HepG2 (cell line): ENCODE measurements at regions not wholly inside any gene's neighbourhood (a gene's known extent, or its start where the extent isn't known, plus 50 kb on each side); places are given as distances from the start of the nearest gene placed in this dataset.
A peak's percentile ranks its signal among the peaks of the same experiment; 100 is the strongest.

Source experiments
- ARID2 ChIP-seq: sonication (generic); formaldehyde crosslinking; IDR thresholded peaks from 2 replicates; pipeline ENCODE4 v1.8.1; 2022; ENCODE audit warnings: mild to moderate bottlenecking, missing genetic modification reagents, borderline replicate concordance
- BRF2 ChIP-seq: sonication (generic); formaldehyde crosslinking; IDR thresholded peaks from 2 replicates; pipeline ENCODE4 v1.8.1; 2022; ENCODE audit warnings: mild to moderate bottlenecking, missing genetic modification reagents
- CREM ChIP-seq, 2 experiments: sonication (generic) in 1 of 2; formaldehyde crosslinking in 1 of 2; IDR thresholded peaks; 2 replicates each; pipeline versions ENCODE4 v1.4.0 to v1.6.1; 2016 to 2020; ENCODE audit warnings: antibody characterized with exemption in 1 of 2, mild to moderate bottlenecking in 1 of 2, missing genetic modification reagents in 1 of 2
- EHMT2 ChIP-seq: fragments of 200-600 bp; sonication (generic); IDR thresholded peaks from 2 replicates; pipeline ENCODE4 v1.7.0; 2017; ENCODE audit warnings: antibody characterized with exemption, low read depth, low read length, borderline replicate concordance
- NCOR1 ChIP-seq: fragments of 200-600 bp; sonication (generic); IDR thresholded peaks from 2 replicates; pipeline ENCODE4 v1.7.0; 2017; ENCODE audit warnings: antibody characterized with exemption, low read length, borderline replicate concordance
- SAFB2 ChIP-seq: sonication (generic); formaldehyde crosslinking; IDR thresholded peaks from 2 replicates; pipeline ENCODE4 v1.5.1; 2020; ENCODE audit warnings: missing genetic modification reagents, low read depth, mild to moderate bottlenecking, borderline replicate concordance
- SETDB1 ChIP-seq: sonication (generic); formaldehyde crosslinking; IDR thresholded peaks from 2 replicates; pipeline ENCODE4 v1.5.1; 2020; ENCODE audit warnings: missing genetic modification reagents, mild to moderate bottlenecking, borderline replicate concordance
- SMC3 ChIP-seq: IDR thresholded peaks from 2 replicates; pipeline ENCODE4 v1.6.1; 2011; ENCODE audit warnings: low read length, improper control_type of control experiment
- ZC3H13 ChIP-seq: sonication (generic); formaldehyde crosslinking; IDR thresholded peaks from 2 replicates; pipeline ENCODE4 v1.8.1; 2023; ENCODE audit warnings: mild to moderate bottlenecking, missing genetic modification reagents, moderate library complexity
- ZC3H4 ChIP-seq: sonication (generic); formaldehyde crosslinking; IDR thresholded peaks from 2 replicates; pipeline ENCODE4 v1.4.0; 2020; ENCODE audit warnings: missing genetic modification reagents, borderline replicate concordance
- ZKSCAN8 ChIP-seq: IDR thresholded peaks from 2 replicates; pipeline ENCODE4 v1.6.1; 2016; ENCODE audit warnings: borderline replicate concordance, missing genetic modification reagents, missing compliant biosample characterization
- ZNF225 ChIP-seq: sonication (generic); formaldehyde crosslinking; IDR thresholded peaks from 2 replicates; pipeline ENCODE4 v1.4.0; 2020; ENCODE audit warnings: mild to moderate bottlenecking, missing genetic modification reagents
- ZNF296 ChIP-seq: sonication (generic); formaldehyde crosslinking; conservative IDR thresholded peaks from 2 replicates; pipeline ENCODE4 v1.5.0; 2020; ENCODE audit warnings: mild to moderate bottlenecking, missing genetic modification reagents
- ZNF44 ChIP-seq: sonication (generic); formaldehyde crosslinking; IDR thresholded peaks from 2 replicates; pipeline ENCODE4 v1.5.1; 2020; ENCODE audit warnings: mild to moderate bottlenecking, missing genetic modification reagents
- ZNF550 ChIP-seq: sonication (generic); formaldehyde crosslinking; IDR thresholded peaks from 2 replicates; pipeline ENCODE4 v1.4.0; 2020; ENCODE audit warnings: mild to moderate bottlenecking, missing genetic modification reagents, borderline replicate concordance
- ZNF556 ChIP-seq: sonication (generic); formaldehyde crosslinking; IDR thresholded peaks from 2 replicates; pipeline ENCODE4 v1.4.0; 2020; ENCODE audit warnings: mild to moderate bottlenecking, missing genetic modification reagents, borderline replicate concordance
- ZNF674 ChIP-seq: sonication (generic); formaldehyde crosslinking; IDR thresholded peaks from 2 replicates; pipeline ENCODE4 v1.5.0; 2020; ENCODE audit warnings: low read depth, mild to moderate bottlenecking, missing genetic modification reagents
- ZNF83 ChIP-seq: sonication (generic); formaldehyde crosslinking; IDR thresholded peaks from 2 replicates; pipeline ENCODE4 v1.4.0; 2020; ENCODE audit warnings: missing genetic modification reagents, mild to moderate bottlenecking, borderline replicate concordance
- ZNF841 ChIP-seq: sonication (generic); formaldehyde crosslinking; IDR thresholded peaks from 2 replicates; pipeline ENCODE4 v1.8.1; 2023; ENCODE audit warnings: missing genetic modification reagents, borderline replicate concordance
- TF ChIP-seq, protein P1 (sequence below): sonication (generic); formaldehyde crosslinking; IDR thresholded peaks from 2 replicates; pipeline ENCODE4 v1.4.0; 2020; ENCODE audit warnings: low read depth, missing genetic modification reagents

DNA sequence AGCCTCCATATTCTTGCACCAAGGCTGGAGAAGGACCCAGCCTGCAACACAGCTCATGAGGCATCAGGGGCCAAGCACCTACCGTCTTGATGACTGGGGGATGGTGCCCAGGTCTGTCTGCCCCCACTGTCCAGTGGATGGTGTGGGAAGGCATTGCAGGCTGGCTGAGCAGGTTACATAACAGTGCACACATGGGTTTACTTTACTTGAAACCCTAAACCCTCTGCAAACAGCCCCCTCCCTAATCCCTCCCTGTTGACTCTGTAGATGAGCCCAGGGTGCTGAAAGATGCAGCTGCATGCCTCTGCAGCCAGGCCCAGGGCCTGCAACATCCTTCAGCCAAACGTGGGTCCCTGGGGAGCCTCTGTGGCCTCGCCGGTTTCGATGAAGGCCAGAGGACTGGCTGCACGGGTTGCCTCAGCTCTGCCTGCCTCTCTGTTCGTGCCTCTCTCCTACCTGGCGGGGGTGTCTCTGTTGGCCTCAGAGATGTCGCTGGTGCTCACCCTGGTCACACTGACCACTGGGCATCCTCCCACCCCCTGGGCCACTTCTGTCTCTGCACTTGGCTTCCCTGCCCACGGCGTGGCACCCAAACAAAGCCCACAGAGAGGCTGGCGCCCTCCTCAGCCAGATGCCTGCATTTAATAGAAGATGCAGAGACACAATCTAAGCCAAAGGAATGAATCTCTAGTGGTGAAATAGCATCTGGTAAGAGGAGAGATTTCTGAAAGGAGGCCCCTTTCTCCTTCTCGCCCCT is 95.1 kb downstream of the METRNL start (continued):
- TF ChIP-seq, protein P1, sequence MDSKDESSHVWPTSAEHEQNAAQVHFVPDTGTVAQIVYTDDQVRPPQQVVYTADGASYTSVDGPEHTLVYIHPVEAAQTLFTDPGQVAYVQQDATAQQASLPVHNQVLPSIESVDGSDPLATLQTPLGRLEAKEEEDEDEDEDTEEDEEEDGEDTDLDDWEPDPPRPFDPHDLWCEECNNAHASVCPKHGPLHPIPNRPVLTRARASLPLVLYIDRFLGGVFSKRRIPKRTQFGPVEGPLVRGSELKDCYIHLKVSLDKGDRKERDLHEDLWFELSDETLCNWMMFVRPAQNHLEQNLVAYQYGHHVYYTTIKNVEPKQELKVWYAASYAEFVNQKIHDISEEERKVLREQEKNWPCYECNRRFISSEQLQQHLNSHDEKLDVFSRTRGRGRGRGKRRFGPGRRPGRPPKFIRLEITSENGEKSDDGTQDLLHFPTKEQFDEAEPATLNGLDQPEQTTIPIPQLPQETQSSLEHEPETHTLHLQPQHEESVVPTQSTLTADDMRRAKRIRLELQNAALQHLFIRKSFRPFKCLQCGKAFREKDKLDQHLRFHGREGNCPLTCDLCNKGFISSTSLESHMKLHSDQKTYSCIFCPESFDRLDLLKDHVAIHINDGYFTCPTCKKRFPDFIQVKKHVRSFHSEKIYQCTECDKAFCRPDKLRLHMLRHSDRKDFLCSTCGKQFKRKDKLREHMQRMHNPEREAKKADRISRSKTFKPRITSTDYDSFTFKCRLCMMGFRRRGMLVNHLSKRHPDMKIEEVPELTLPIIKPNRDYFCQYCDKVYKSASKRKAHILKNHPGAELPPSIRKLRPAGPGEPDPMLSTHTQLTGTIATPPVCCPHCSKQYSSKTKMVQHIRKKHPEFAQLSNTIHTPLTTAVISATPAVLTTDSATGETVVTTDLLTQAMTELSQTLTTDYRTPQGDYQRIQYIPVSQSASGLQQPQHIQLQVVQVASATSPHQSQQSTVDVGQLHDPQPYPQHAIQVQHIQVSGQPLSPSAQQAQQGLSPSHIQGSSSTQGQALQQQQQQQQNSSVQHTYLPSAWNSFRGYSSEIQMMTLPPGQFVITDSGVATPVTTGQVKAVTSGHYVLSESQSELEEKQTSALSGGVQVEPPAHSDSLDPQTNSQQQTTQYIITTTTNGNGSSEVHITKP (CRISPR knock-in tag), result peak; percentile 31; the same call in 1 of the 2 replicates
- TF ChIP-seq BRF2 (CRISPR knock-in tag) (peak; percentile 94), ZNF674 (no peak), SMC3 (peak; percentile 38; the same call in 1 of the 2 replicates), ZNF550 (CRISPR knock-in tag) (no peak; the same call in 1 of the 2 replicates), SETDB1 (CRISPR knock-in tag) (no peak), ZNF841 (no peak), ZNF44 (CRISPR knock-in tag) (no peak; the same call in 1 of the 2 replicates), ZNF296 (CRISPR knock-in tag) (no peak), ZC3H13 (CRISPR knock-in tag) (no peak; the same call in 1 of the 2 replicates), ZNF556 (CRISPR knock-in tag) (0 out of 2 replicates have a peak, but pooled peaks have one; percentile 34), ZKSCAN8 (CRISPR knock-in tag) (no peak), ZNF83 (CRISPR knock-in tag) (peak; percentile 24; the same call in 1 of the 2 replicates), ZNF225 (CRISPR knock-in tag) (no peak; the same call in 1 of the 2 replicates), ARID2 (CRISPR knock-in tag) (no peak), NCOR1 (peak; percentile 64; the same call in 1 of the 2 replicates), CREM (IDR thresholded peaks at IDR 0.05) (peak; percentile 34; the same call in 1 of the 2 replicates), CREM (CRISPR knock-in tag; IDR thresholded peaks at IDR 0.05) (no peak), EHMT2 (peak; percentile 26; the same call in 1 of the 2 replicates), SAFB2 (no peak), ZC3H4 (no peak)
